Activated CD4-positive, alpha-beta T cell treated with anti-CD3 and anti-CD28 coated beads, Interleukin-2, Interleukin-6, amounts not matched to agents 100 ng/mL and 50 ng/mL, durations not matched to agents 16 hours and 8 hours (primary cell): ENCODE measurements at regions not wholly inside any gene's neighbourhood (a gene's known extent, or its start where the extent isn't known, plus 50 kb on each side); places are given as distances from the start of the nearest gene placed in this dataset.
"Not testable (repeated sequence)": the region's sequence is repeated elsewhere in the genome, so short reads cannot be mapped to it uniquely, and the experiment has no call there.

Experiments
- DNase-seq: peaks from one replicate; pipeline ENCODE4 v3.0.0-alpha.2; 2020

DNA sequence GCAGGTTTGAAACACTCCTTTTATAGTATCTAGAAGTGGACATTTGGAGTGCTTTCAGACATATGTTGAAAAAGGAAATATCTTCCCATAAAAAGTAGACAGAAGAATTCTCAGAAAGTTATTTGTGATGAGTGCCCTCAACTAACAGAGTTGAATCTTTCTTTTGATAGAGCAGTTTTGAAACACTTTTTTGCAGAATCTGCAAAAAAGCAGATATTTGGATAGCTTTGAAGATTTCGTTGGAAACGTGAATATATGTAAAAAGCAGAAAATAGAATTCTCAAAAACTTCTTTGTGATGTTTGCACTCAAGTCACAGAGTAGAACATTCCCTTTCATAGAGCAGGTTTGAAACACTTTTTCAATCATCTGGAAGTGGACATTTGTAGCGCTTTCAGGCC is 676.4 kb upstream of the ZNF337 start:
- DNase-seq: not testable (repeated sequence)

GRCh38 chr20:26354511-26354910 is 657.9 kb upstream of the ZNF337 start:
- no peak for DNase-seq

GRCh38 chr20:26347396-26347795 is 650.7 kb upstream of the ZNF337 start:
- no peak for DNase-seq

GRCh38 chr20:26340460-26341065 is 643.9 kb upstream of the ZNF337 start:
- DNase-seq: not testable (repeated sequence)

- DNase-seq: no peak
Measured at GRCh38 chr20:26324177-26324576, 627.5 kb upstream of the ZNF337 start.

- no peak for DNase-seq
Measured at GRCh38 chr20:26315054-26315453, 618.4 kb upstream of the ZNF337 start.

DNA sequence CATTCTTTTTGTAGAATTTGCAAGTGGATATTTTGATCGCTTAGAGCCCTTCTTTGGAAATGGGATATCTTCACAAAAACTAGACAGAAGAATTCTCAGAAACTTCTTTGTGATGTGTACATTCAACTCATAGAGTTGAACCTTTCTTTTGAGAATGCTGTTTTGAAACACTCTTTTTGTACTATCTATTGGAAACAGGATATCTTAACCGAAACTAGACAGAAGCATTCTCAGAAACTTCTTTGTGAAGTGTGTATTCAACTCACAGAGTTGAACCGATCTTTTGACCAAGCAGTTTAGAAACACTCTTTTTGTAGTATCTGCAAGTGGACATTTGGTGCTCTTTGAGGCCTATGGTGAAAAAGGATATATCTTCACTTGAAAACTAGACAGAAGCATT is 613.1 kb upstream of the ZNF337 start:
- not testable (repeated sequence) for DNase-seq

GRCh38 chr20:26308961-26309360 is 612.3 kb upstream of the ZNF337 start:
- DNase-seq: no peak

GRCh38 chr20:26295006-26295405 is 598.4 kb upstream of the ZNF337 start:
- DNase-seq: no peak

DNA sequence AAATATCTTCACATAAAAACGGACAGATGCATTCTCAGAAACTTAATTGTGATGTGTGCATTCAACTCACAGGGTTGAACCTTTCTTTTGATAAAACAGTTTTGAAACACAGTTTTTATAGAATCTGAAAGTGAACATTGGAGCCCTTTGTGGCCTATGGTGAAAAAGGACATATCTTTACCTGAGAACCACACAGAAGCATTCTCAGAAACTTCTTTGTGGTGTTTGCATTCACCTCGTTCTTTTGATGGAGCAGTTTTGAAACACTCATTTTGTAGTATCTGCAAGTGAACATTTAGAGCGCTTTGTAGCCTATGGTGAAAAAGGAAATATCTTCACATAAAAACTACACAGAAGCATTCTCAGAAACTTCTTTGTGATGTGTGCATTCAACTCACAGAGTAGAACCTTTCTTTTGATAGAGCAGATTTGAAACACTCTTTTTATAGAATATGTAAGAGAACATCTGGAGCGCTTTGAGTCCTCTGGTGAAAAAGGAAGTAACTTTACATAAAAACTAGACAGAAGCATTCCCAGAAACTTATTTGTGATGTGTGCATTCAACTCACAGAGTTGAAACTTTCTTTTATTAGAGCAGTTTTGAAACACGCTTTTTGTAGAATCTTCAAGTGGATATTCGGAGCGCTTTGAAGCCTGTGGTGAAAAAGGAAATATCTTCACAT is 591.9 kb upstream of the ZNF337 start:
- peak; percentile 4 for DNase-seq

- DNase-seq: no peak
Measured at GRCh38 chr20:26279238-26279637, 582.6 kb upstream of the ZNF337 start.

- no peak for DNase-seq
Measured at GRCh38 chr20:26277339-26277738, 580.7 kb upstream of the ZNF337 start.

DNA sequence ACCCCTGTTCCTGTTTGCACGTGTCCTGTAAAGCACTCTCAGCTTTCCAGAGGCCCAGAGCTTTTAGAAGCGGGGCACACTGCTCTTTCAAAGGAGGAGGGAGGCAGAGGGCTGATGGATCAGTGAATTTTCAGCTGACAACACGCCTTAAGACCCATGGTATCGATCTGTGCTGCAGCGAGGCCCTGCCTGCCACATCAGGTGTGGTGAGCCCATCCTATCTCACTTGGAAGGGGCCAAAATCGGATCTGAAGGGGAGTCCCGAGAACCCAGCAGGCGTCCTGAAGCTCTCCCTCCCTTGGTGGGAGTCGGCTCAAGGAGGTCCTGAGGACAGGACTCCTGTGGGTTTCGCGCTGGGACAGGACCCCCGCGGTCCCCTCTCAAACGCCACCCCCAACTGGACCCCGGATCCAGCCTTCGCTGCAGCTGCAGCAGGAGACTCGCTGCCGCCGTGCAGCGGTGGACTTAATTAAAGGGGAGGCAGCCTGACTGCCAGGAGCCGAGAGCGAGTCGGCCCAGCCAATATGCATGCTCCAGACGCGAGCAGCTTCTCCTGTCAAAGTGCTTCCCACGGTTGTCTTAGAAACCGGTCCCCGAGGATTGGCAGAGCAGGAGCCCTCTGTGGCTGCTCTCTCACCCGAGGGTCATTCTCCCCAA is 580.0 kb upstream of the ZNF337 start:
- no peak for DNase-seq

DNA sequence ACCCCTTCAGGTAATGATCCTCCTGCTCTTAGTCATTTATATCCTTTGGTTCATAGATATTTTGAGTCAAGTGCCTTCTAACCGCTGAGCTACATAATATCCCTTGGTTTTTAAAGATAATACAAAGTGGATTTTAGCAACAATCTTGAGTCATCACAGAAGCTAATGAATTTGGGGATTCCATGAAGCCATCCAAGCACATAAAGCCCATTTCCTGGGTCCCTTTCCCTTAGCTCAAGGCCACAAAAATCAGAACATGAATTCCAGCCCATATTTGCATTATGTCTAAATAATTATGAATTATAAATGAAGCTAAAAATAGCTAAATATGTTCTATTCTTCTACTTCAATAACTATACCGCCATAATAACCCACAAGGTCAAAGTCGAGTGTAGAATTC is 572.1 kb upstream of the ZNF337 start:
- not testable (repeated sequence) for DNase-seq

DNA sequence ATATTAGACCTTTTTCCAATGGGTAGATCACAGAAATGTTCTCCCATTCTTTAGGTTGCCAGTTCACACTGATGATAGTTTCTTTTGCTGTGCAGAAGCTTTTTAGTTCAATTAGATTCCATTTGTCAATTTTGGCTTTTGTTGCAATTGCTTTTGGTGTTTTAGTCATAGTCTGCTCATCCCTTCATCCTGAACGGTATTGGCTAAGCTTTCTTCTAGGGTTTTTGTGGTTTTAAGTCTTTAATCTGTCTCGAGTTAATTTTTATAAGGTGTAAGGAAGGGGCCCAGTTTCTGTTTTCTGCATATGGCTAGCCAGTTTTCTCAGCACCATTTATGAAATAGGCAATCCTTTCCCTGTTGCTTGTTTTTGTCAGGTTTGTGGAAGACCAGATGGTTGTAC is 564.3 kb upstream of the ZNF337 start:
- DNase-seq: not testable (repeated sequence)

DNA sequence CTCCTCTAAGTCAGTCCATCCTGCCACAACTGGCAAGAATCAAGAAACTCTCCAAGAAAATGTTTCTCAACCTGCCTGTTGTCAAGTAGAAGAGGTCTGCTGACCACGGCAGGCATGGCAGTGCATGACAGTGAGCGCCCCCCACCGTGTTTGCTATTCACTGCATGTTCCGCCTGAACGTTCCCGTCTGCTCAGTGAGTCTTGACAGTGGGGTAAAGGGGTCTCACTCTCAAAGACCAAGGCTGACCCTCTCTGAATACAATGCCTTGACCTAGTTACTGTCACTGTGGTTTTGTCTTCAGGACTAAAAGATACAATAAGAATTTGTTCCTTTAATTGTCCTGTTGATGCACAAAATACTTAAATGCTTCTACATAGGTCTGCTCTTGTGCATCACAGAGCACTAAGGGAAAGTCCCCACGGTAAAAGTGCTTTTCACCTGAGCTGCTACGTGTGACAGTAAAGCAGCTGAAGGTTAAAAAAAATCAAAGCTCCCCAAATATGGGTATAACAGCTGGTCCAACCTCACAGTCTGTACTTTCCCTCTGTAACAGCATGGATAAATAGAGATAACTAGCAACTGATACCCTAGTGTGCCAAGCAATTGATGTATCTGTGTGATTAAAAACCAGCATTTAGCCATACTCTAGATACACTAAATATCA is 555.8 kb upstream of the ZNF337 start:
- DNase-seq: not testable (repeated sequence)

- DNase-seq: not testable (repeated sequence)
Measured at GRCh38 chr20:26251376-26251775, 554.7 kb upstream of the ZNF337 start.

GRCh38 chr20:26250249-26251114 is 553.8 kb upstream of the ZNF337 start:
- not testable (repeated sequence) for DNase-seq

DNA sequence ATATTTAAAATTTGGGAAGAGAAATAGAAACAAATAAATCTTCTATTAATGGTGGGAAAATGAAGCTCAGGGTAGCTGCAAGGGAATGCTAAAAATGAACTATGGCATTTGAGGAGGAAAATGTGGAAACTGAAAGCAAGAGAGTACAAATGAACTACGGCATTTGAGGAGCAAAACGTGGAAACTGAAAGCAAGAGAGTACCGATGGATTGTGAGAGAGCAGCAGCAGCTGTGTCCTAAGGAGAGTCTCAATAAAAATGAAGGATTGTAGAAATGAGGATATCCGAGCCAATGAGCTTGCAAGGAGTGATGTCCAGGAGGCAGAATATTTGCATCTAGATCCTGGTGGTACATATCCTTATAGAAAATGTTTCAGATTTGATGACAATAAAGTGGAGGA is 547.1 kb upstream of the ZNF337 start:
- DNase-seq: no peak

GRCh38 chr20:26220609-26221008 is 524.0 kb upstream of the ZNF337 start:
- not testable (repeated sequence) for DNase-seq

GRCh38 chr20:26219546-26219945 is 522.9 kb upstream of the ZNF337 start:
- not testable (repeated sequence) for DNase-seq

DNA sequence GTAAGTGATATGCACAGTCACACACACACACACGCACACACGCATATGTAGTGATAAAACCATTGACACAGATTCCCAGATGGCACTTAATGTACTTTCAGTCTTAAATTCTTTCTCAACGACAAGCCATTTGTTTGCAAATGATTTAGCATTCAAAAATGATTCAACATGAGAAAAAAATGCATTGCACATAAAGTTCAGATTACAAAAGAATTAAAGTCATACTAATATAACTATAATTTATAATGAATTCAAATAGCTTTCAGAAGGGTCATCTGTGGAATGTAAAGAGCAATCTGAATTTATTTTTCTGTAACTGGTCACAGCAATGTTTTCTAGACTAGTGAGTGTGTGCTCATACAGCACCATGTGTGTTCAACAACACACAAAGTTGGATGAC is 521.6 kb upstream of the ZNF337 start:
- DNase-seq: no peak

- no peak for DNase-seq
Measured at GRCh38 chr20:26216025-26216424, 519.4 kb upstream of the ZNF337 start.
